GM12878 (cell line): ENCODE measurements at regions not wholly inside any gene's neighbourhood (a gene's known extent, or its start where the extent isn't known, plus 50 kb on each side); places are given as distances from the start of the nearest gene placed in this dataset.

ENCODE experiments used
- ATAC-seq: fragments of 200-7000 bp; cut with Tn5 transposase; 3 replicates; pipeline ENCODE4 v1.9.1; 2020; ENCODE audit warnings: mild to moderate bottlenecking, moderate library complexity
- BruUV-seq: library from RNA; stranded (reverse); fragments of 400-500 nt; replicated peaks from 2 replicates; lab custom pipeline; 2021; lab: Mats Ljungman, UMichigan
- CTCF ChIA-PET: fragments of 300-600 bp; sonication (Branson Sonifier 250); formaldehyde crosslinking; extraction: SDS; loops from one replicate; lab custom pipeline; 2021; ENCODE audit warnings: inconsistent platforms; lab: Yijun Ruan, JAX
- POLR2A ChIA-PET: fragments of 350-600 bp; formaldehyde crosslinking; extraction: SDS; loops from one replicate; lab custom pipeline; 2021; ENCODE audit warnings: inconsistent platforms; lab: Charles Lee
- RAD21 ChIA-PET: fragments of 300-600 bp; sonication (Branson Sonifier 250); formaldehyde crosslinking; loops from one replicate; lab custom pipeline; 2023; ENCODE audit warnings: antibody characterized with exemption; ENCODE audit not compliant: unreplicated experiment; lab: Charles Lee
- SMC1A ChIA-PET: fragments of 300-600 bp; sonication (Branson Sonifier 250); formaldehyde crosslinking; loops from one replicate; lab custom pipeline; 2023; ENCODE audit not compliant: unreplicated experiment, uncharacterized antibody; lab: Charles Lee
- DNase-seq: peaks from one replicate; pipeline ENCODE4 v3.0.0-alpha.2; 2011; ENCODE audit warnings: low read depth, low spot score
- FAIRE-seq: peaks from 3 replicates; lab custom pipeline; 2011; peaks lifted over from hg19 to GRCh38; lab: Jason Lieb, UNC
- H2AFZ ChIP-seq: 2 replicates; pipeline ENCODE4 v1.6.0; 2011; ENCODE audit warnings: low read depth, low read length, control low read depth; ENCODE audit not compliant: control insufficient read depth
- H3K27ac ChIP-seq: 2 replicates; pipeline ENCODE4 v1.5.1; 2011; ENCODE audit warnings: control low read depth; ENCODE audit not compliant: control insufficient read depth, insufficient read depth
- H3K27me3 ChIP-seq, 2 experiments: replicated peaks in 1 of 2; 2 replicates each; pipeline versions ENCODE4 v1.6.0 to v1.6.1; 2011; ENCODE audit warnings: low read length in 1 of 2; ENCODE audit not compliant: control insufficient read depth in 2 of 2, insufficient read depth in 2 of 2
- H3K36me3 ChIP-seq, 2 experiments: 2 replicates each; pipeline ENCODE4 v1.5.1; 2011; ENCODE audit warnings: low read length in 1 of 2; ENCODE audit not compliant: control insufficient read depth in 2 of 2, insufficient read depth in 2 of 2
- H3K4me1 ChIP-seq: 2 replicates; pipeline ENCODE4 v1.6.1; 2011; ENCODE audit warnings: mild to moderate bottlenecking, low read length, moderate library complexity, mixed read lengths; ENCODE audit not compliant: control insufficient read depth, insufficient read depth
- H3K4me2 ChIP-seq: 2 replicates; pipeline ENCODE4 v1.6.0; 2011; ENCODE audit warnings: control low read depth; ENCODE audit not compliant: control insufficient read depth, insufficient read depth
- H3K4me3 ChIP-seq: fragments of 200-600 bp; sonication (generic); 2 replicates; pipeline ENCODE4 v1.5.1; 2016
- H3K79me2 ChIP-seq: 2 replicates; pipeline ENCODE4 v1.6.0; 2011; ENCODE audit warnings: low read length; ENCODE audit not compliant: control insufficient read depth, insufficient read depth
- H3K9ac ChIP-seq: 2 replicates; pipeline ENCODE4 v1.8.0; 2011; ENCODE audit warnings: low read length, control low read depth, mixed read lengths; ENCODE audit not compliant: control insufficient read depth, insufficient read depth
- H3K9me3 ChIP-seq: replicated peaks from 3 replicates; pipeline ENCODE4 v1.5.1; 2011; ENCODE audit warnings: mild to moderate bottlenecking, low read length; ENCODE audit not compliant: control insufficient read depth, insufficient read depth
- H4K20me1 ChIP-seq: 2 replicates; pipeline ENCODE4 v1.6.0; 2011; ENCODE audit not compliant: control insufficient read depth, insufficient read depth
- CTCF ChIP-seq, 3 experiments: IDR thresholded peaks in 2 of 3; conservative IDR thresholded peaks in 1 of 3; 2 replicates each; pipeline ENCODE4 v1.5.1; 2011; ENCODE audit warnings: low read depth in 3 of 3, low read length in 3 of 3, mild to moderate bottlenecking in 3 of 3, control low read depth in 2 of 3, moderate library complexity in 2 of 3, inconsistent platforms in 1 of 3, mixed read lengths in 1 of 3; ENCODE audit not compliant: control insufficient read depth in 2 of 3, insufficient read depth in 1 of 3; ENCODE audit errors: extremely low read depth in 1 of 3
- EGR1 ChIP-seq, 2 experiments: IDR thresholded peaks; 1 replicate in 1 of 2; 2 replicates in 1 of 2; pipeline ENCODE4 v1.6.1; 2011 to 2012; ENCODE audit warnings: low read depth in 2 of 2, low read length in 2 of 2, borderline replicate concordance in 1 of 2, mild to moderate bottlenecking in 1 of 2, moderate library complexity in 1 of 2
- FOS ChIP-seq: IDR thresholded peaks from 3 replicates; pipeline ENCODE4 v1.6.1; 2011; ENCODE audit warnings: borderline replicate concordance; ENCODE audit not compliant: insufficient read length; ENCODE audit errors: extremely low read depth
- HDAC2 ChIP-seq: fragments of 200-600 bp; sonication (generic); IDR thresholded peaks from 2 replicates; pipeline ENCODE4 v1.6.1; 2017
- KLF5 ChIP-seq: fragments of 450-650 bp; IDR thresholded peaks from 2 replicates; pipeline ENCODE4 v1.6.1; 2014; ENCODE audit warnings: mild to moderate bottlenecking; ENCODE audit not compliant: partially characterized antibody
- MEF2A ChIP-seq: IDR thresholded peaks from 2 replicates; pipeline ENCODE4 v1.6.1; 2011; ENCODE audit warnings: low read depth, mild to moderate bottlenecking, low read length, moderate library complexity; ENCODE audit not compliant: insufficient read depth
- NBN ChIP-seq: fragments of 450-650 bp; IDR thresholded peaks from 2 replicates; pipeline ENCODE4 v1.6.1; 2016
- NKRF ChIP-seq: fragments of 450-650 bp; conservative IDR thresholded peaks from 2 replicates; pipeline ENCODE4 v1.6.1; 2017; ENCODE audit warnings: mild to moderate bottlenecking, moderate library complexity
- NR2C2 ChIP-seq: IDR thresholded peaks from 2 replicates; pipeline ENCODE4 v1.6.1; 2011; ENCODE audit warnings: borderline replicate concordance, low read depth; ENCODE audit not compliant: control insufficient read depth, insufficient read length
- RAD21 ChIP-seq: IDR thresholded peaks from 2 replicates; pipeline ENCODE4 v1.6.1; 2011; ENCODE audit warnings: mild to moderate bottlenecking, low read depth, low read length, moderate library complexity; ENCODE audit not compliant: insufficient read depth
- RAD51 ChIP-seq: fragments of 450-650 bp; IDR thresholded peaks from 2 replicates; pipeline ENCODE4 v1.6.1; 2016; ENCODE audit warnings: moderate library complexity, mild to moderate bottlenecking, inconsistent platforms
- RCOR1 ChIP-seq: conservative IDR thresholded peaks from 2 replicates; pipeline ENCODE4 v1.6.1; 2012; ENCODE audit warnings: low read depth, low read length, improper control_type of control experiment
- SIN3A ChIP-seq: IDR thresholded peaks from 2 replicates; pipeline ENCODE4 v1.6.1; 2012; ENCODE audit warnings: low read depth, low read length, improper control_type of control experiment
- SMC3 ChIP-seq: IDR thresholded peaks from 2 replicates; pipeline ENCODE4 v1.6.1; 2011; ENCODE audit warnings: low read length, improper control_type of control experiment, borderline replicate concordance
- TCF12 ChIP-seq: IDR thresholded peaks from 2 replicates; pipeline ENCODE4 v1.6.1; 2011; ENCODE audit warnings: low read depth, mild to moderate bottlenecking, low read length
- ZNF622 ChIP-seq: fragments of 450-650 bp; IDR thresholded peaks from 2 replicates; pipeline ENCODE4 v1.6.1; 2017; ENCODE audit warnings: mild to moderate bottlenecking, inconsistent platforms
- WGBS: methylation state at CpG from one replicate; pipeline ENCODE4 v1.1.6; 2016; ENCODE audit warnings: low lambda C conversion rate; ENCODE audit not compliant: insufficient replicate concordance, insufficient coverage; ENCODE audit errors: missing lambda C conversion rate; 5-methylcytosine and 5-hydroxymethylcytosine counted together
- in situ Hi-C: fragments of 300-500 bp; cut with MboI; formaldehyde crosslinking; loops from 9 replicates; pipeline ENCODE4 v1.14.3; 2018; ENCODE audit warnings: mixed read lengths
- intact Hi-C: fragments of 100-400 bp; cut with micrococcal nuclease; formaldehyde crosslinking; loops from one replicate; pipeline ENCODE4 v1.14.2; 2022; ENCODE audit not compliant: unreplicated experiment
- TF ChIP-seq, protein P1 (sequence below): fragments of 450-650 bp; IDR thresholded peaks from 2 replicates; pipeline ENCODE4 v1.6.1; 2017; ENCODE audit warnings: mild to moderate bottlenecking
- TF ChIP-seq, protein P2 (sequence below): IDR thresholded peaks from 2 replicates; pipeline ENCODE4 v1.6.1; 2011; ENCODE audit warnings: low read depth, mild to moderate bottlenecking, low read length, moderate library complexity, borderline replicate concordance; ENCODE audit errors: extremely low read depth

DNA sequence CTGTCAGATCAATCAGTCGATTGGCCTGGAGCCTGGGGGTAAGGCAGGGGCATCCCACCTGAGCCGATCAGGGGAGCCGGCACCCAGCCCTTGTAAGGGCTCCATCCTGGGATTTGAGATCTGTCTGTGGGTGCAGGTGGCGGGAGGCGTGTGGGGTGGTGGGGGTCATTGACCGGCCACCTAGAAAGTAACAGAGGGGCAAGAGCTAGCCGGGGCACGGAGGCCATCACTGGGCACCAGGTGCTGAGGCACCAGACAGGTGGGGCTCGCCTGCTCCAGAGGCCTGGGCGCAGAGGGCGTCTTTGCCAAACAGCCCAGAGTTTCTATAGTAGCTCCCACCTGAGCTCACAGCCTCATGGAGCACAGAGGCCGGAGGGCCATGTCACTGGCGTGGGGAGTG, 55.5 kb upstream of the ADGRA1 start:
- SMC1A ChIA-PET = no interaction called here
- Histone ChIP-seq H3K36me3 (no peaks in the 10 kb centered on the region), H3K4me3 (no peak overlapping the region), H4K20me1 (no peaks in the 10 kb centered on the region), H2AFZ (no peak overlapping the region), H3K79me2 (no peaks in the 10 kb centered on the region), H3K27me3 (no peaks in the 10 kb centered on the region), H3K4me1 (no peaks in the 10 kb centered on the region), H3K27ac (no peak overlapping the region), H3K9ac (no peak overlapping the region), H3K9me3 (no peaks in the 10 kb centered on the region), H3K4me2 (no peak overlapping the region)
- in situ Hi-C loops = no loop called here
- ATAC-seq (no peak), DNase-seq (no peak), FAIRE-seq (no peak)
- CTCF ChIA-PET = no interaction called here
- RAD21 ChIA-PET = no interaction called here
- intact Hi-C loops = no loop called here
- TF ChIP-seq MEF2A (no peak), NBN (no peak), RAD21 (no peak), KLF5 (no peak), TCF12 (no peak), HDAC2 (no peak), NR2C2 (no peak), RAD51 (no peak), FOS (no peak), SMC3 (no peak), EGR1 (IDR thresholded peaks at IDR 0.05; ENCODE audit: borderline replicate concordance in 1 of 2, low read depth in 2 of 2, low read length in 2 of 2) (no peak), ZNF622 (no peak), NKRF (no peak), RCOR1 (no peak), CTCF (IDR thresholded peaks at IDR 0.05 in 2 of 3, conservative IDR thresholded peaks at IDR 0.05 in 1 of 3; ENCODE audit: control insufficient read depth in 2 of 3, extremely low read depth in 1 of 3, insufficient read depth in 1 of 3, low read depth in 3 of 3, low read length in 3 of 3) (no peak), SIN3A (no peak)
- TF ChIP-seq, protein P1, sequence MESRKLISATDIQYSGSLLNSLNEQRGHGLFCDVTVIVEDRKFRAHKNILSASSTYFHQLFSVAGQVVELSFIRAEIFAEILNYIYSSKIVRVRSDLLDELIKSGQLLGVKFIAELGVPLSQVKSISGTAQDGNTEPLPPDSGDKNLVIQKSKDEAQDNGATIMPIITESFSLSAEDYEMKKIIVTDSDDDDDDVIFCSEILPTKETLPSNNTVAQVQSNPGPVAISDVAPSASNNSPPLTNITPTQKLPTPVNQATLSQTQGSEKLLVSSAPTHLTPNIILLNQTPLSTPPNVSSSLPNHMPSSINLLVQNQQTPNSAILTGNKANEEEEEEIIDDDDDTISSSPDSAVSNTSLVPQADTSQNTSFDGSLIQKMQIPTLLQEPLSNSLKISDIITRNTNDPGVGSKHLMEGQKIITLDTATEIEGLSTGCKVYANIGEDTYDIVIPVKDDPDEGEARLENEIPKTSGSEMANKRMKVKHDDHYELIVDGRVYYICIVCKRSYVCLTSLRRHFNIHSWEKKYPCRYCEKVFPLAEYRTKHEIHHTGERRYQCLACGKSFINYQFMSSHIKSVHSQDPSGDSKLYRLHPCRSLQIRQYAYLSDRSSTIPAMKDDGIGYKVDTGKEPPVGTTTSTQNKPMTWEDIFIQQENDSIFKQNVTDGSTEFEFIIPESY = no peak
- TF ChIP-seq, protein P2, sequence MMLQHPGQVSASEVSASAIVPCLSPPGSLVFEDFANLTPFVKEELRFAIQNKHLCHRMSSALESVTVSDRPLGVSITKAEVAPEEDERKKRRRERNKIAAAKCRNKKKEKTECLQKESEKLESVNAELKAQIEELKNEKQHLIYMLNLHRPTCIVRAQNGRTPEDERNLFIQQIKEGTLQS = no peak
- WGBS = 50% methylated on average over 12 of the region's 13 CpGs
- POLR2A ChIA-PET = no interaction called here
- BruUV-seq = no TSS peak
